Skeletal muscle tissue (tissue), 4 donors: ENCODE measurements at regions not wholly inside any gene's neighbourhood (a gene's known extent, or its start where the extent isn't known, plus 50 kb on each side); places are given as distances from the start of the nearest gene placed in this dataset. TPM values are rescaled to one million over a fixed set of nuclear protein-coding genes. Genes with fewer than 3 reads are reported as not detected.

Experiments used
- H3K27ac ChIP-seq: one replicate; pipeline ENCODE4 v1.7.0; 2013; ENCODE audit warnings: mild to moderate bottlenecking, low read depth, low read length, inconsistent platforms
- H3K27me3 ChIP-seq, 3 donors: one replicate each; pipeline ENCODE4 v1.7.0; 2013; ENCODE audit warnings: low read length in 3 of 3; ENCODE audit not compliant: control insufficient read depth in 3 of 3, insufficient read depth in 3 of 3
- H3K36me3 ChIP-seq, 3 donors: one replicate each; pipeline ENCODE4 v1.7.0; 2013; ENCODE audit warnings: low read length in 3 of 3; ENCODE audit not compliant: control insufficient read depth in 3 of 3, insufficient read depth in 3 of 3
- H3K4me1 ChIP-seq, 3 donors: one replicate each; pipeline ENCODE4 v1.7.0; 2013; ENCODE audit warnings: low read length in 3 of 3, mild to moderate bottlenecking in 3 of 3; ENCODE audit not compliant: control insufficient read depth in 3 of 3, insufficient read depth in 3 of 3
- H3K4me3 ChIP-seq, 3 donors: one replicate each; pipeline ENCODE4 v1.7.0; 2013; ENCODE audit warnings: low read length in 3 of 3
- H3K9ac ChIP-seq, 3 donors: one replicate each; pipeline ENCODE4 v1.7.0; 2013; ENCODE audit warnings: low read length in 3 of 3, mild to moderate bottlenecking in 3 of 3, moderate library complexity in 2 of 3, low read depth in 1 of 3
- H3K9me3 ChIP-seq, 3 donors: one replicate each; pipeline ENCODE4 v1.7.0; 2013; ENCODE audit warnings: low read length in 3 of 3; ENCODE audit not compliant: control insufficient read depth in 3 of 3
- small RNA-seq: library from RNA; depleted of rRNA; stranded (forward); fragments of <200 nt; gene quantifications from one replicate; pipeline ENCODE3, GENCODE V24; 2014
- donor health status: Osteomylitis.

DNA sequence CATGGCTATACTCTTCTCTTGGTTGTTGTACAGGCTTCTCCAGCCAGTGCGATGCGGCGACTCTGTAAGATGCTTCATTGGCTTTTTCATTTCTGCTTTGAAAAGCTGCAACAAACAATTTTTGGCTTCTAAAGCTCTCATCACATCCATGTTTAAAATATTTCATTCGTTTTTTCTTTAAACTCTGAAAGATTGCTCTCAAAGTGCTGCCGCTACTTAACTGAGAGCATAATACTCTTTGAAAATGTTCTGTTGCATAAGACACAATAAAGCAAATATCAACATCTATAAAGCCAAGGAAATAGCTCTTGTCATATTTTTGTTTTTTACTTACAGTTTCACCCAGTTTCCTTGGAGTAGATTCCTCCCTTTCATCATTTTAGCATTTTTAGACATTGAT, 468.3 kb downstream of the TBC1D22A start:
- H3K27ac ChIP-seq: no peak overlapping the region
- H3K4me1 ChIP-seq: no peaks in the 10 kb centered on the region
- H3K36me3 ChIP-seq: no peaks in the 10 kb centered on the region
- peaks cover 7 to 12% (median 9%) of the 10 kb centered on the region in 3 donors for H3K9me3 ChIP-seq
- peaks cover 0 to 10% (median 0%) of the 10 kb centered on the region in 3 donors for H3K27me3 ChIP-seq
- no peak overlapping the region for H3K4me3 ChIP-seq
- no peak overlapping the region for H3K9ac ChIP-seq

DNA sequence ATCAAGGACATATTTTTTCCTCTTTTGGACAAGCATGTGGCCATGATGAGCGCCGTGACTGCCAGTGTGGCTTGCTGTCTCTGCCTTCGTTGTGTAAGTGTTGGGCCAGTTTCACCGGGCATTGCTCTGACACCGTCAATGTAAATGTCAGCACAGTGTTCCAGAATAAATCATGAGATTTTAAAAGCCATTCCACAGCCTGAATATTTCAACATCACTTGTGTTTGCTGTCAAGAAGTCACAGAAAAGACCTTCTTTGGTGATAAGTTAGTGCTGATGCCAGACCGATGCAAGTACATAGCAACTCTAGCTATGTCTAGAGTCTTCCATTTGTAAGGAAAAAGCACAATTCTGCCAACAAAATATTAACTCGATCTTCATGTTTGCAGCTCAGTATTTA, 467.8 kb downstream of the TBC1D22A start:
- peaks cover 0 to 15% (median 0%) of the 10 kb centered on the region in 3 donors for H3K27me3 ChIP-seq
- no peak overlapping the region for H3K9ac ChIP-seq
- no peaks in the 10 kb centered on the region for H3K4me1 ChIP-seq
- H3K27ac ChIP-seq: no peak overlapping the region
- H3K4me3 ChIP-seq: no peak overlapping the region
- H3K9me3 ChIP-seq: peaks cover 7 to 12% (median 9%) of the 10 kb centered on the region in 3 donors
- H3K36me3 ChIP-seq: no peaks in the 10 kb centered on the region

DNA sequence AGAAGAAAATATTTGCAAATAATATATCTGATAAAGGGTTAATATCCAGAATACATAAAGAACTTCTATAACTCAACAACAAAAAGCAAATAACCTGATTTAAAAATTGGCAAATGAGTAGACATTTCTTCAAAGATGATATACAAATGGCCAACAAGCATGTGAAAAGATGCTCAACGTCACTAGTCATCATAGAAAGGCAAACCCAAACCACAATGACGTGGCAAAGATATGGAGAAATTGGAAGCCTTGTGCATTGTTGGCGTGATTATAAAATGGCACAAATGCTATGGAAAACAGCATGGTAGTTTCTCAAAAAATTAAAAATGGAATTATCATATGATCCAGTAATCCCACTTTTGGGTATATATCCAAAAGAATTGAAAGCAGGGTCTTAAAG, 466.3 kb downstream of the TBC1D22A start:
- Histone ChIP-seq H3K4me1 (no peaks in the 10 kb centered on the region), H3K27ac (no peak overlapping the region), H3K4me3 (no peak overlapping the region), H3K27me3 (peaks cover 0 to 17% (median 0%) of the 10 kb centered on the region in 3 donors), H3K9me3 (peaks cover 6 to 7% (median 7%) of the 10 kb centered on the region in 3 donors), H3K36me3 (no peaks in the 10 kb centered on the region), H3K9ac (no peak overlapping the region)

DNA sequence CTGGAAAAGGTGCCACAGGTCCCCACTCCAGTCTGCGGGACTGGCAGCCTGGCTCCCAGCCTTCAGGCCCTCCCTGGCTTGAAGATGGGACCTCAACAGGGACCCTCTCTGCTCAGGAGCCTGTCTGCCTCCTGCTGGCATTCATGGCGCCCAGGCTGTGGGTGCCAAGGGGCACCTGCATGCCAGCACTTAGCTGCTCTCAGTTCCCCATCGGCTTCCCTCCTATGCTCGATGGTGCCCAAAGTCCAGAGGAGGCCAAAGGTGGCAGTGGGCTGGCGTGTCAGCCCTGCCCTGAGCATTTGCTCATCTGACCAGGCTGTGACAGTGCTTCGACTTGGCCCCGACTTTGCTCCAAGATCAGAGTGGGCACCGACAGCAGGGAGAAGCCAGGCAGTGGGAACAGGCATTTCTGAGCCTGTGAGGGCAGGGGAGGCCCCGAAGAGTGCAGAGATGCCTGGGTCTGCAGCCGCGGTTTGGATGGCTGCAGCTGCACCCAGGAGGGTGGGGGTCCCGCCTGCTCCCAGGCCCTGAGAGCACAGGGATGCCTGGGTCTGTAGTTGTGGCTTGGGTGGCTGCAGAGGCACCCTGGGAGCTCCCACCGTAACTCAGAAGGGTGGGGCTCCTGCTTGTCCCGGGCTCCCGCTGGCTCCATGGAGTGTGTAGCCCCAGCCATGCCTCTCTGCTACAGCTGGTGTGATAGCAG, 463.6 kb downstream of the TBC1D22A start:
- peaks cover 0 to 5% (median 0%) of the 10 kb centered on the region in 3 donors for H3K9me3 ChIP-seq
- H3K27me3 ChIP-seq: peaks cover 0 to 23% (median 0%) of the 10 kb centered on the region in 3 donors
- no peaks in the 10 kb centered on the region for H3K4me1 ChIP-seq
- no peaks in the 10 kb centered on the region for H3K36me3 ChIP-seq
- no peak overlapping the region for H3K27ac ChIP-seq
- no peak overlapping the region for H3K4me3 ChIP-seq
- no peak overlapping the region for H3K9ac ChIP-seq

DNA sequence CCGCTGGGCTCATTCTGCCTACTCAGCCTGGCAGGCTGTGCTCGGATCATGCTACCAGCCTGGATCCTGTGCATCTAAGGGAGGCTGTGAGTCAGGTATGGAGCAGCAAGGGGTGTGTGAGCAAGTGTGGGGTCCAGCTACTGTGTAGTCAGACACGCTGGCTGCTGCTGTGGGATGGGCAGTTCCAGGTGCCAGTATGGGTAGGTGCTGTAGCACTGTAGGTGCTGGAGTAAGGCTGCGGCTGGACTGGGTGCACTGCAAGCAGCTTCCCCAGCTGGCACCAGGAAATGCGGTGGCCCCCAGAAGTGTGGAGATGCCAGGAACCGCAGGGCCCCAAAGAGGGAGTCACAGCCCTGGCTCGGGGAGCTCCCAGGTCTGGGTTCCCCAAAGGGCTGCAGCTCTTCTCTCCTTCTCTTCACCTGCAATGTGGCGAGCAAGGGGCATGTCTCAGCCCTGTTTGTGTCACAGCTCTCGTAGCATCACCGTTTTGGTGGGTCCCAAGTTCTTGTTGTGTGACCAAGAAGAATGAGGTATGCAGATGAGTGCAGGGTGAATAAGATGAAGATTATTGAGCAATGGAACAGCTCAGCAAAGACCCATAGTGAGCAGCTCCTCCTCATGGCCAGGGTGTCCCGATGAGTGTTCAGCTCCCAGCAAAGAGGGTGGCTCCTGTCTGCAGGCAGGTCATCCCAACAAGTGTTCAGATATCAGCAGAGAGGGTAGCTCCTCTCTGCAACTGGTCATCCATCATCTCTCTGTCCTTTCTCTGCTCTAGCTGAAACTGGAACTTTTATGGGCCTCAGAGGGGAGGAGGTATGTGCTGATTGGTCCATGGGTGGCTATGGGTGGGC, 462.9 kb downstream of the TBC1D22A start:
- Histone ChIP-seq H3K4me3 (no peak overlapping the region), H3K9ac (no peak overlapping the region), H3K4me1 (no peaks in the 10 kb centered on the region), H3K27ac (no peak overlapping the region), H3K27me3 (peaks cover 0 to 23% (median 4%) of the 10 kb centered on the region in 3 donors), H3K9me3 (peaks cover 0 to 5% (median 0%) of the 10 kb centered on the region in 3 donors), H3K36me3 (no peaks in the 10 kb centered on the region)

Small RNA genes lying in the stretch of these regions (small RNA-seq; reads per million reads assigned to genes)
- gene MIR3201: not detected
- gene MIR3667: not detected
- not detected for gene MIR4535
